AG09319 (cell line): ENCODE measurements at regions not wholly inside any gene's neighbourhood (a gene's known extent, or its start where the extent isn't known, plus 50 kb on each side); places are given as distances from the start of the nearest gene placed in this dataset.
"Not testable (repeated sequence)": the region's sequence is repeated elsewhere in the genome, so short reads cannot be mapped to it uniquely, and the experiment has no call there.

ENCODE experiments used
- DNase-seq: peaks from one replicate; pipeline ENCODE4 v3.0.0-alpha.2; 2010; ENCODE audit warnings: low read depth; ENCODE audit errors: extremely low read depth
- CTCF ChIP-seq: IDR thresholded peaks from 2 replicates; pipeline ENCODE4 v1.5.1; 2011; ENCODE audit warnings: low read depth, mild to moderate bottlenecking, inconsistent platforms, low read length, moderate library complexity

DNA sequence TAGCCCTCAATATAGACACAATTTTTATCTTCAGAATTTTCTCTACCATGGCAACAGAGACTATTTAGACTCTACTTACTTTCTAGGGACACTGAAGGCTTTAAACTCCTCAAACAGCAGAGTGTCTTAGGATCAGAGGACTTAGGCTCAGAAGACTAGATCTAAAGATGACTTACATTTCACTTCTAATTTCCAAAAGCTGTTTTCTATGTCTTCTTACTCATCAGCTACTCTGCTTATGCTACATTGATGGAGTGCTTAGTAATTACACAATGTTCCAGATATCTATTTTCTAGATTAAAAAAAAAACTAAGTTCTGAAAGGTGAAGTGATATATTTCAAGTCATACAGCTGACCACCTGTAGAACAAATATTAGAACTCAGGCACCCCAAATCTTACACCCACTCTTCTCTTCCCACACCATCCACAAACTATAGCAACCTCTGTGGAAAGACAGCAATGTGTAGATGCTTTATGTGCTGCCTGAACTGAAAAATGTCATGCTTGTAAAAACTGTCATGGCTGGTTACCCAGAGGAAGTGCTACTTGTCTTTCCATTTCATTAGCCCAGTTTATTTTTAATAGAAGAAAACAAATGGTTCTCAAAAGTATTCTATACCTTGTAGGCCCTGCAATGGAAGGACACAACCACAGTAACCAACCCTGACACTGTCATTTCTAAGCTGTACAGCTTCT, 831.0 kb upstream of the ACVR2A start:
- TF ChIP-seq CTCF: no peak
- DNase-seq: no peak

DNA sequence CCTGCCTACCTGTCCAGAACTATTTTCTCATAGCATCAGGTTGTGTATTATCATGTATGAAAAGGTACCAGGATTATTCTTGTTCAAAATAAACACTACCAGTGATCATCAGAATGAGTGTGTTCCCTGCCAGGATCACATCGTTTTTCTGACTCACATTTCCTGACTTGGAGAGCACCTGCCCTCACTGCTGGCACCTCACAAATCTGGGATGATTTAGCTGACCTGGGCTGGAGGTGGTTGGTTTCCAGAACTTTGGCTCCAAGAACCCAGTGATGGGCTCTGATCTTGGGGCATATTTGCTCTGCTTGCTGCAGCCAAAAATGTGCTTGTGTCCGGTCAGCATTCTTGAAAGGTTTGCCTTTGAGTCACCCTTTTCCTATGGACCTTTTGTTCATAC, 836.3 kb upstream of the ACVR2A start:
- no peak for DNase-seq
- TF ChIP-seq CTCF: no peak

- peak; percentile 74 for DNase-seq
These were observed 838.1 kb upstream of the ACVR2A start for GRCh38 chr2:147006736-147007141.

GRCh38 chr2:147003081-147003480, 841.7 kb upstream of the ACVR2A start:
- no peak for DNase-seq
- no peak for TF ChIP-seq CTCF

More at GRCh38 chr2:147006736-147007141, 838.1 kb upstream of the ACVR2A start:
- no peak for TF ChIP-seq CTCF

DNA sequence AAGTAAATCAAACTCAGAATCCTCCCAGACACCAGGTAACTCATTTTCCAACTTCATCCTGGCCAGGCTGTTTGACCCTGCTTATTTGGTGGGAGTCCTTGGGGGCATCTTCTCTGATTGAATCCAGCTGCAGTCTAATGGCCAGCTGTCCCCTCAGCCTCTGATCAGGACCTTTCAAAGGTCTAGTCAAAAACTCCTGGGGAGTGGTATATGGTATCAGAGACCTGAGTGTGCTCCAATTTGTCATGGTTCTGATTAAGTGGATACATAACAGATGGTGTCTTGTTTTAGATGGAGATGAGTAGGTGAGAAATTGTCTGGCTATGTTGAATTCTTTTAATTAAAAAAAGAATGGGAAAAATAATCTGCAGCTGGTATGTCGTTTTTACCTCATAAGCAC, 842.6 kb upstream of the ACVR2A start:
- DNase-seq: no peak
- TF ChIP-seq CTCF: no peak

GRCh38 chr2:147001061-147001460, 843.8 kb upstream of the ACVR2A start:
- DNase-seq: no peak
- TF ChIP-seq CTCF: no peak

DNA sequence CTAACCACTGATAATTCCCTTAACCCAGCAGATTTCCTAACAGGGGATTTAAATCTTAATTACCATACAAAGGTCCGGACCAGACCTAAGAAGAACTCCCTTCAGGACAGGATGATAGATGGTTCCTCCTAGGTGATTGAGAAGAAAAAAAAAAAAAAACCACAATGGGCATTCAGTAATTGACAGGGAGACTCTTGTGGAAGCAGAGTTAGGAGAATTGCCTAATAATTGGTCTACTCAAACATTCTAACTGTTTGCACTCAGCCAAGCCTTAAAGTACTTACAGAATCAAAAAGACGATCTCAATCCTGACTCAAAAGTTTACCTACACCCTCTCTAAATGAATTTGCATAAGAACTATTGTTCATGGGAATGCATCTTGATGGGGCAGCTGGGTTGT, 844.7 kb upstream of the ACVR2A start:
- not testable (repeated sequence) for DNase-seq

- DNase-seq: no peak
- no peak for TF ChIP-seq CTCF
These were observed 846.9 kb upstream of the ACVR2A start for GRCh38 chr2:146997945-146998344.
